Stomach smooth muscle (tissue), 2 donors: ENCODE measurements at regions not wholly inside any gene's neighbourhood (a gene's known extent, or its start where the extent isn't known, plus 50 kb on each side); places are given as distances from the start of the nearest gene placed in this dataset.
"Not testable (repeated sequence)": the region's sequence is repeated elsewhere in the genome, so short reads cannot be mapped to it uniquely, and the experiment has no call there.

ENCODE experiments used
- H3K27ac ChIP-seq: one replicate; pipeline ENCODE4 v1.7.0; 2013; ENCODE audit warnings: mild to moderate bottlenecking, low read length, inconsistent platforms
- H3K27me3 ChIP-seq, 2 donors: one replicate each; pipeline ENCODE4 v1.7.0; 2013; ENCODE audit warnings: low read length in 2 of 2; ENCODE audit not compliant: insufficient read depth in 2 of 2, control insufficient read depth in 1 of 2
- H3K36me3 ChIP-seq, 2 donors: one replicate each; pipeline ENCODE4 v1.7.0; 2013; ENCODE audit warnings: low read length in 2 of 2; ENCODE audit not compliant: control insufficient read depth in 2 of 2, insufficient read depth in 2 of 2
- H3K4me1 ChIP-seq: one replicate; pipeline ENCODE4 v1.7.0; 2013; ENCODE audit warnings: low read length; ENCODE audit not compliant: control insufficient read depth, insufficient read depth
- H3K4me3 ChIP-seq, 2 donors: one replicate each; pipeline ENCODE4 v1.7.0; 2013; ENCODE audit warnings: low read length in 2 of 2
- H3K9ac ChIP-seq, 2 donors: one replicate each; pipeline ENCODE4 v1.7.0; 2013; ENCODE audit warnings: low read length in 2 of 2, mild to moderate bottlenecking in 1 of 2
- H3K9me3 ChIP-seq, 2 donors: one replicate each; pipeline ENCODE4 v1.7.0; 2013; ENCODE audit warnings: low read length in 2 of 2; ENCODE audit not compliant: control insufficient read depth in 2 of 2
- donor health status: healthy.
- donor health status: Pancreatic carcinoma.

- no peak overlapping the region for H3K9ac ChIP-seq
- no peaks in the 10 kb centered on the region for H3K4me1 ChIP-seq
- no peaks in the 10 kb centered on the region for H3K9me3 ChIP-seq
- H3K4me3 ChIP-seq, result no peak overlapping the region
- H3K27ac ChIP-seq, result no peak overlapping the region
- no peaks in the 10 kb centered on the region for H3K36me3 ChIP-seq
- no peaks in the 10 kb centered on the region for H3K27me3 ChIP-seq
These were observed 311.3 kb upstream of the PRKD1 start for GRCh38 chr14:30238936-30239335.

- Histone ChIP-seq H3K9ac (no peak overlapping the region), H3K36me3 (no peaks in the 10 kb centered on the region), H3K4me3 (no peak overlapping the region), H3K9me3 (no peaks in the 10 kb centered on the region), H3K27me3 (no peaks in the 10 kb centered on the region), H3K4me1 (no peaks in the 10 kb centered on the region), H3K27ac (no peak overlapping the region)
These were observed 312.4 kb upstream of the PRKD1 start for GRCh38 chr14:30240018-30240417.

GRCh38 chr14:30240685-30241084, 313.0 kb upstream of the PRKD1 start:
- Histone ChIP-seq H3K9me3 (no peaks in the 10 kb centered on the region), H3K27me3 (no peaks in the 10 kb centered on the region), H3K4me1 (no peaks in the 10 kb centered on the region), H3K27ac (no peak overlapping the region), H3K36me3 (no peaks in the 10 kb centered on the region), H3K9ac (no peak overlapping the region), H3K4me3 (no peak overlapping the region)

- H3K9ac ChIP-seq, result no peak overlapping the region
These were observed 315.1 kb upstream of the PRKD1 start for GRCh38 chr14:30242744-30243143.

GRCh38 chr14:30243207-30243606, 315.6 kb upstream of the PRKD1 start:
- Histone ChIP-seq H3K36me3 (no peaks in the 10 kb centered on the region), H3K4me1 (no peaks in the 10 kb centered on the region), H3K9me3 (no peaks in the 10 kb centered on the region), H3K27me3 (no peaks in the 10 kb centered on the region), H3K9ac (no peak overlapping the region), H3K4me3 (no peak overlapping the region), H3K27ac (no peak overlapping the region)

More at GRCh38 chr14:30242744-30243143, 315.1 kb upstream of the PRKD1 start:
- no peak overlapping the region for H3K4me3 ChIP-seq
- no peaks in the 10 kb centered on the region for H3K36me3 ChIP-seq
- no peaks in the 10 kb centered on the region for H3K4me1 ChIP-seq
- no peak overlapping the region for H3K27ac ChIP-seq
- H3K9me3 ChIP-seq, result no peaks in the 10 kb centered on the region
- no peaks in the 10 kb centered on the region for H3K27me3 ChIP-seq

- H3K36me3 ChIP-seq, result no peaks in the 10 kb centered on the region
- no peak overlapping the region for H3K4me3 ChIP-seq
- no peaks in the 10 kb centered on the region for H3K27me3 ChIP-seq
- H3K9me3 ChIP-seq, result no peaks in the 10 kb centered on the region
- H3K9ac ChIP-seq, result no peak overlapping the region
- no peak overlapping the region for H3K27ac ChIP-seq
- no peaks in the 10 kb centered on the region for H3K4me1 ChIP-seq
These were observed 315.2 kb upstream of the G2E3 start for GRCh38 chr14:30243805-30244204.

GRCh38 chr14:30244348-30244747, 314.6 kb upstream of the G2E3 start:
- not testable (repeated sequence) for H3K4me3 ChIP-seq, H3K9ac ChIP-seq, H3K9me3 ChIP-seq, H3K27me3 ChIP-seq, H3K27ac ChIP-seq, H3K36me3 ChIP-seq, H3K4me1 ChIP-seq

- Histone ChIP-seq H3K27me3 (no peaks in the 10 kb centered on the region), H3K4me3 (no peak overlapping the region), H3K9me3 (no peaks in the 10 kb centered on the region), H3K27ac (no peak overlapping the region), H3K9ac (no peak overlapping the region), H3K36me3 (no peaks in the 10 kb centered on the region), H3K4me1 (no peaks in the 10 kb centered on the region)
These were observed 307.9 kb upstream of the G2E3 start for GRCh38 chr14:30251017-30251416.

GRCh38 chr14:30251557-30252100, 307.3 kb upstream of the G2E3 start:
- Histone ChIP-seq H3K4me3 (no peak overlapping the region), H3K9me3 (no peaks in the 10 kb centered on the region), H3K27me3 (no peaks in the 10 kb centered on the region), H3K27ac (no peak overlapping the region), H3K4me1 (no peaks in the 10 kb centered on the region), H3K9ac (no peak overlapping the region), H3K36me3 (no peaks in the 10 kb centered on the region)

GRCh38 chr14:30252151-30252550, 306.8 kb upstream of the G2E3 start:
- Histone ChIP-seq H3K36me3 (no peaks in the 10 kb centered on the region), H3K9ac (no peak overlapping the region), H3K9me3 (no peaks in the 10 kb centered on the region), H3K27ac (no peak overlapping the region), H3K4me3 (no peak overlapping the region), H3K4me1 (no peaks in the 10 kb centered on the region), H3K27me3 (no peaks in the 10 kb centered on the region)

GRCh38 chr14:30252783-30253674, 305.9 kb upstream of the G2E3 start:
- Histone ChIP-seq H3K9me3 (no peaks in the 10 kb centered on the region), H3K36me3 (no peaks in the 10 kb centered on the region), H3K9ac (no peak overlapping the region), H3K4me3 (no peak overlapping the region), H3K4me1 (no peaks in the 10 kb centered on the region), H3K27me3 (no peaks in the 10 kb centered on the region), H3K27ac (no peak overlapping the region)
